ENCODE measurements at regions not wholly inside any gene's neighbourhood (a gene's known extent, or its start where the extent isn't known, plus 50 kb on each side); places are given as distances from the start of the nearest gene placed in this dataset.
A peak's percentile ranks its signal among the peaks of the same experiment; 100 is the strongest.

DNA sequence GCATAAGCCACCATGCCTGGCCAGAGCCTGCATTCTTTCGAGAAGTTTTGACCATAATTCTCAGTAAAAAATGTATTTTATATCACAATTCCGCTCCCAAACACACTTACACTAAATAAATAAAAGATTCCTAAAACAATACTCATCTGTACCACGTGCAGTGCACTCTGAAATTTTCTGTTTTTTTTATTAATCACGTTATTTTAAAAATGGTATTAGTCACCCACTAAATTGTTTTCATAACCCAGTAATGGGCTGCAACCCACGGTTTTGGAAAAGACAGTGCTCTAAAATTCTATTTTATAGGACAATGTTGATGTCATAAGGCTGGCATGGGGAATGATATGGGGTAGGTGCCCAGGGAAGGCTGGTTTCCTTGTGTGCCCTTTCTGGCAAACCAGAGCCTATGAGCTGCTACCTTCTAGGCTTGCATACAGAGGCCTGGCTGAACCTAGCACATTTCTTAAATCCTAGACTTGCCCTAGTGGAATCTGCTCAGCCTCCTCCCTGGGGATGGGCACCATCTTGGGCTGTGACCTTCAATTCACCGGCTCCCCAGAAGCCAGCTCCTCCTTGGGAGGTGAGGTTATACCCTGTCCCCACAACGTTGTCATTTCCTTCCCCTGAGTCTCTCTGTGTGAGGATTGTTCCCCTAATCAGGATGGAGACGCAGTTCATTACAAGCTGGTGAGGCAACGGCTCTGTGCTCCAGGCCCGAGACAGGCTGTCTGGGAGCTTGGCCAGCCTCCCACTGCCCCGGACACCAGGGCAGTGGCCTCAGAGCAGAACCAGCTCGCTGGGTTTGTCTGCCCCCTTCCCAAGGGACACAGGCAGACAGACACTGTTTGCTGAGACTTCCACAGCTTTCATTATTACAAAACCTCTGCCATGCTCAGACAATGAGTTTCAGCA, 116.5 kb upstream of the NAV2 start:
- peak; percentile 13 for DNase-seq (ENCODE audit: low read depth)

- DNase-seq (ENCODE audit: low read depth) = no peak
These were observed 117.2 kb upstream of the NAV2 start for GRCh38 chr11:19595499-19595839.

DNA sequence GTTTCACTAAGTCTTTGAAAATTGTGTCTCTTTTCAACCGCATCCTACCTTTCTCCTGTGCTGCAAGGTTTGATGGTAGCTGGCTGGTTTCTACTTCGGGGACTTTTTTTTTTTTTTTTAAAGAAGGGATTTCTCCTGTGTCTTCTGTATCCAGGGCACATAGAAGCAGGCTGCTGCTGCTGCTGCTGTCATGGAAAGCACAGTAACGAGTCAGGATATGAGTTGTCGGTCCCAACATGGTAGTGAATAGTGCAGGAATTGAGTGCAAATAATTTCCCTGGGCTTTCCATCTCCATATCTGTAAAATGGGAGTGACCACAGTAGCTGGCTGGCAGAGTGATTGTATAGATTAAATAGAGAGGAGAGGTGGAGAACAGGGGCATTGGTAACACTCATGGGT, 118.3 kb upstream of the NAV2 start:
- DNase-seq (ENCODE audit: low read depth) = no peak

- DNase-seq (ENCODE audit: low read depth) = no peak
These were observed 119.8 kb upstream of the NAV2 start for GRCh38 chr11:19592842-19593241.

GRCh38 chr11:19589567-19590260, 122.9 kb upstream of the NAV2 start:
- DNase-seq (ENCODE audit: low read depth) = no peak

DNA sequence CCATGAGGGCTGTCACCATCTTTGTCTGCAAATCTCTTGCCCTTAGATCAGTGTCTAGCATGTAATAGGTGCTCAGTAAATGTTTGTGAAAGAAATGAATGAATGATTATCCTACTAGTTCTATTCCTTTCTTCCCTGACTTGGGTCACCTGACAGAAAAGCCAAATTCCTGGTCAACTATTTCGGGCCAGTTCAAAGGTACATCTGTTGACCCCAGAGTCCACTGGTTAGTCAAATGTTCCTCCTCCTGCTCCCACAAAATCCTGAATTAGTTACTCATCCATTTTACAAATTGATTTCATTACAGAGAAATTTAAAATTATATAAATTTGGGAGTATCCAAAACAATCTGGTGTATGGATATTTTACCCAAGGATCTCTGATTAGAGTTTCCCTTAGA, 124.7 kb upstream of the NAV2 start:
- DNase-seq (ENCODE audit: low read depth) = no peak

- no peak for DNase-seq (ENCODE audit: low read depth)
These were observed 132.0 kb upstream of the NAV2 start for GRCh38 chr11:19580646-19581045.

GRCh38 chr11:19579957-19580356, 132.7 kb upstream of the NAV2 start:
- DNase-seq (ENCODE audit: low read depth) = no peak

GRCh38 chr11:19578871-19579270, 133.8 kb upstream of the NAV2 start:
- DNase-seq (ENCODE audit: low read depth) = no peak

DNA sequence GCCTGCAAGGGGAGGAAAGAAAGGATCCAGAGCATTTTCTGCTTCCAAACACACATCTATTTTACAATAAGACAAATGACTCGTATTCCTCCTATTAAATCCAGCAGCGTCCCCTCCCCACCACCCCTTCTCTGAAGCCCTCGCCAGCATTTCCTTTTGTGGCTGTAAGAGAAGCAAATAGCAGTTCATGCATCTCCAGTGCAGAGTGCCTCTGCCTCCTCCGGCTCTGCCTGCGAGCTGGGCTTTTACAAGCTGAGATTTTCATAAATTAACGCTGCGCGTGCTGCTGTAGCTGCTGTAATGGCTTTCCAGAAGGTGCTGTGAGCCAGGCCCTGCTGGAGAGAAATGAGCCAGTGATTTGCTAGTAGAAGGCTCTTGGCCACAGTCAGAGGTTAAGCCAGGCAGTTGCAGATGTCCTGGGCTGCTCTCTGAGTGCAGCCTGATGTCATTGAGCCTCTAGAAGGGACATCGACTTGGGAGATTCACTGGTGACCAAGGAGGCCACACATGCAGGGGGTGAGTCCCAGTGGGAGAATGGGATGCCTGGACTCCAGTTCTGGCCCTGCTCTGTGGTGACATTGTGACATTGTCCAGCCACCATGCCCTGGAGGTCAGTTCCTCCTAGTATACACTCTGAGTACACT, 134.5 kb upstream of the NAV2 start:
- no peak for DNase-seq (ENCODE audit: low read depth)

DNA sequence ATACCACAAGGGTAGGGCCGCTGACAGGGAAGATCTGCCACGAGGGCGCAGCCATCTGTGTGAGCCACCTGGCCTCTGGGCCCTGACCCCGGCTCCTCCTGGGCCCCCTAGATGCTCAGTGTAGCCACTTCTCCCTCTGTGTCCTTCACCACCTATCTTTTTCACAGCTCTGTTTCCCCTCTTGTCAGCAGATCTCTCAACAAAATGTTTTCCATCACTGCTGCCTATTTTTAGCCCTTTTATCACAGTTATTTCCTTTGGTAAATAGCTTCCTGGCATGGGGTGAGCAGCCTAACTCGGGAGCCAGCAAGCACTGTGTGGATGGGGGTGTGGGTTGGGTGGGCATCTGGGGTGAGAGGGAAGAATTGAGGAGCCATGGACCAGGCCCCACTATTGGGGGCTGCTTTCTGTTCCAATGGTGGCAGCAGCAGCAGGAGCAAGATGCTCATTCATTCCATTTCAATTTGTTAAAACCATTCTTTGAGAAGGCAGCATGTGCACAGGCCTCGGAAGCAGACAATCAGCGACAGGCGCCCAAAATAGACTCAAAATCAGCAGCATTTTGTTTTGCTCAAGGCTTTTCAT, 135.2 kb upstream of the NAV2 start:
- no peak for DNase-seq (ENCODE audit: low read depth)

- no peak for DNase-seq (ENCODE audit: low read depth)
These were observed 135.7 kb upstream of the NAV2 start for GRCh38 chr11:19576903-19577302.

- no peak for DNase-seq (ENCODE audit: low read depth)
These were observed 136.6 kb upstream of the NAV2 start for GRCh38 chr11:19576054-19576453.

GRCh38 chr11:19574916-19575315, 137.7 kb upstream of the NAV2 start:
- DNase-seq (ENCODE audit: low read depth) = no peak

- DNase-seq (ENCODE audit: low read depth) = no peak
These were observed 139.0 kb upstream of the NAV2 start for GRCh38 chr11:19573666-19574065.

GRCh38 chr11:19571906-19572305, 140.7 kb upstream of the NAV2 start:
- no peak for DNase-seq (ENCODE audit: low read depth)

- no peak for DNase-seq (ENCODE audit: low read depth)
These were observed 141.7 kb upstream of the NAV2 start for GRCh38 chr11:19570889-19571288.

DNA sequence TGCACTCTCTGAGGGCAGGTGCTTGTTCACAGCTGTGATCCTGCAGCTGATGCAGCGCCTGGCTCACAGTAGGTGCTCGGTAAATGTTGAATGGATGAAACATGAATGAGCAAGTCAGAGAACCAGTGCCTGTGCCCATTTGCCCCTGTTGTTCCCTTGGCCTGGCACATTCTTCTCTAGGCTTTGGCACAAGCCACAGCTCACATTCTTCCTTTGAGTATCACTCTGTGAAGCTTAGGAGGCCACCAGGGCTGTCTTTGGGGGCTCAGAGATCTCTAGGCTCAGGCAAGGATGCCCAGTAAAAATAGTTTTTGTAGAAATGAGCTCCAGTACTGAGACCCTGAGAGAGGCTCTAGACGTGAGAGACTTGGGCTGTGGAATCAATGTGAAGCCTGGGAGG, 144.6 kb upstream of the NAV2 start:
- no peak for DNase-seq (ENCODE audit: low read depth)

GRCh38 chr11:19566583-19567379, 145.9 kb upstream of the NAV2 start:
- no peak for DNase-seq (ENCODE audit: low read depth)

GRCh38 chr11:19565639-19566038, 147.0 kb upstream of the NAV2 start:
- no peak for DNase-seq (ENCODE audit: low read depth)

GRCh38 chr11:19562156-19562555, 150.5 kb upstream of the NAV2 start:
- DNase-seq (ENCODE audit: low read depth) = no peak

- peak; percentile 27 for DNase-seq (ENCODE audit: low read depth)
These were observed 151.6 kb upstream of the NAV2 start for GRCh38 chr11:19561011-19561410.
